Right kidney (tissue), 1 donor: ENCODE measurements at regions not wholly inside any gene's neighbourhood (a gene's known extent, or its start where the extent isn't known, plus 50 kb on each side); places are given as distances from the start of the nearest gene placed in this dataset.
"Not testable (repeated sequence)": the region's sequence is repeated elsewhere in the genome, so short reads cannot be mapped to it uniquely, and the experiment has no call there.

Source experiments
- DNase-seq: peaks from one replicate; pipeline ENCODE4 v3.0.0-alpha.2; 2016

DNA sequence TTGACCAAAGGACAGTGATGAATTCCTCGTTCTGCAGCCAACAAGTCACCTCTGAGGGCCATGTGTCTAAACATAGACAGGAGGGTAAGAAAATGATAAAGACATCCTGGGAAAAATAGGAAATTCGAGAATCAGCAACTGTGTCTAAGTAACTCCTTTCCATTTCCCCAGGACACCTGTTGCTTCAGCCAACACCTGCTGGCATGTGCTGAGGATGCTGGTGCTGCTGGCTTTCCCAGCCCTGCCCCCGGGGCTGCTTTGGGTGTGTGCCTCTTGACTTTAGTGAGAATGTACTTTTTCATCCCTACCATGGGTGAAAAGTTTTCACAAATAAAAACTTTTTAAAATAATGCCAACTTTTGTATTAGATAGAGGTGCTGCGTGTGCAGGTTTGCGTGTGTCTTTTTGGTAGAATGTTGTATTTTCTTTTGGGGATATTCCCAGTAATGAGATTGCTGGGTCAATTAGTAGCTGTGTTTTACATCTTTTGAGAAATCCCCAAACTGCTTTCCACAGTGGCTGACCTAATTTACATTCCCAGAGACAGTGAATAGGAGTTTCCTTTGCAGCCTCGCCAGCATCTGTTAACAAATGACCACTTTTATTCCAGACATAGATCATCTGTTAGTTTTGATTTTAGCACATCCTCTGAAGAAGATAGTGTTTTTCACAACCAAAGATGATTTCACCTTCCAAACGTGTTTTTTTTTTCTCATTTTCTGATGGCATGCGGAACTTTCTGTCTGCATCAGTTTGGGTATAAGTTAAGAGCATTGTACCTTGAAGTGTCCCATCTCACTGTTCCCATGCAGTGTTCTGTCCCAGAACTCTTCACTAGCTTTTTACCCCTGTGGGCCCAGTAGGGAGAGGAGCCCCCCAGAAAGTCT is 104.2 kb upstream of the ACBD5 start:
- no peak for DNase-seq

DNA sequence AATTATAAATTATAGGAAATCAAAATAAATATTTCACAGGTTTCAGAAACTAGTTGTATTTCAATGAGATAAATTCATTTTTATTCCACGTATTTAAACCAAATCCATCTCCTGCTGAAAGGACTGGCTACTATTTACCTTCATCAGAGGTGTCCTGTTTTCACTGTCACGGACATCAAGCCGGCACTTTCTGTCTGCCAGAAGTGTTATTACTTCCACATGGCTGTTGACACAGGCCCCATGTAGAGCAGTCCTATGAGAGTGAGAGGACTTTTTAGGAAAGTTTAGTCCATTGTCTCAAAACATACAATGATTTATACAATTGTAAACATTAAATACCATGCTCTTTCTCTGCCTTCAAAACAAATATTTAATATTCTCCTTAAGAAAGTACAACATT is 100.4 kb upstream of the ACBD5 start:
- DNase-seq = no peak

DNA sequence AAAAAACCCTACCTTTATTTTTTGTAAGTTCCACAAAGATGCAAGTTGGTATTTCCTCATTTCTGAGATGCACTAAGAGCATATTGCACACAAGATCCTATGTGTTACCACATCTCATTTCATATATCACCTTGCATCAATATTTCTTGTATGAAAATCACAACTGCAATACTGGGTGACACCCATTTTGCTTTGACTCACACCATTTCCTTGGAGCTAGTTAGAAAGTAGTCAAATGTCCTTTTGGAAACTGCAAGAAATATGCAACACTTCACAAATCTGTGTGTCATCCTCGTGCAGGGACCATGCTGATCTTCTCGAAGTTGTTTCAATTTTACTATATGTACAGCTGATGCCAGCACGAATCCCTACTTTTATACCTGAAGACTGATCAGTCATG is 94.6 kb upstream of the ACBD5 start:
- DNase-seq = not testable (repeated sequence)

DNA sequence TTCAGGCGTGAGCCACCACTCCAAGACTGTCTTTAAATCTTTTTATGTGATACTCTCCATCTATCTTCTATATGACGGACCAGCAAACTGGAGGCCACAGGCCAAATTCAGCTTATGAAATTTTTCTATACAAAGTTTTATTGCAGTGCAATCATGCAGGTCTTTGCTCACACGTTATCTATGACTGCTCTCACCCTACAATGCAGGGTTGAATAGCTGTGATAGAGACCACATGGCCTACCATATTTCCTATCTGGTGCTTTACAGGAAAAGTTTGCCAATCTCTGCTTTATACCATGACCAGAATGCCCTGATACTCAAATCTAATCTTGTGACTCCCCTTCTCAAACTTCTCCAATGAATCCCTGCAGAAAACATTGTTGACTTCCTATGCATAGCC is 89.5 kb upstream of the ACBD5 start:
- no peak for DNase-seq

DNA sequence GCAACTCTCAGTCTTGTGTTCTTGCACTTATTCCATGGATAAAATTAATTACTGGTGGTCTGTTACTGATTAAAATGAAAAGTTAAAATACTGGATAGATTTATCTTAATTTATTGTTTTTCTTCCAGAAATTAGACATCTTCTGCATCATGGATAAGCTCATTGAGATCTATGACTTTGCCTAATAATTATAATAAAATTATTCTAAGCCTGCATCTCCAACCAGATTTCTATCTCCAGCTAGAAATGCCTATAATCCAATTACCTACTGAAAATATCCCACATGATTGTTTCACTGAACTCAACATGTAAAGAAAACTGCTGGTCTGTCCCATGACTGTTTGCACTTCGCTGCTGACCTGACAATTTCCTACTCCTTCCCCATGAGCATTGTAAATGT is 88.3 kb upstream of the ACBD5 start:
- DNase-seq = no peak

DNA sequence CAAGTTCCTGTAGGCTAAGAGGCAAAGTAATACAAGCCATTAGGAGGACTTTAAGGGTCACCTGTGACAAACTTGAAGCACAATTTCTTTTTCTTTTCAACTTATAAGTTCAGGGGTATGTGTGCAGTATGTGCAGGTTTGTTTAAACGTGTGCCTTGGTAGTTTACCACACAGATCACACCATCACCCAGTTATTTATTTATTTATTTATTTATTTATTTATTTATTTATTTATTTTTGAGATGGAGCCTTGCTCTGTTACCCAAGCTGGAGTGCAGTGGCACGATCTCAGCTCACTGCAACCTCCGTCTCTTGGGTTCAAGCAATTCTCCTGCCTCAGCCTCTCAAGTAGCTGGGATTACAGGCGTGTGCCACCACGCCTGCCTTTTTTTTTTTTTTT is 86.2 kb upstream of the ACBD5 start:
- DNase-seq = not testable (repeated sequence)

DNA sequence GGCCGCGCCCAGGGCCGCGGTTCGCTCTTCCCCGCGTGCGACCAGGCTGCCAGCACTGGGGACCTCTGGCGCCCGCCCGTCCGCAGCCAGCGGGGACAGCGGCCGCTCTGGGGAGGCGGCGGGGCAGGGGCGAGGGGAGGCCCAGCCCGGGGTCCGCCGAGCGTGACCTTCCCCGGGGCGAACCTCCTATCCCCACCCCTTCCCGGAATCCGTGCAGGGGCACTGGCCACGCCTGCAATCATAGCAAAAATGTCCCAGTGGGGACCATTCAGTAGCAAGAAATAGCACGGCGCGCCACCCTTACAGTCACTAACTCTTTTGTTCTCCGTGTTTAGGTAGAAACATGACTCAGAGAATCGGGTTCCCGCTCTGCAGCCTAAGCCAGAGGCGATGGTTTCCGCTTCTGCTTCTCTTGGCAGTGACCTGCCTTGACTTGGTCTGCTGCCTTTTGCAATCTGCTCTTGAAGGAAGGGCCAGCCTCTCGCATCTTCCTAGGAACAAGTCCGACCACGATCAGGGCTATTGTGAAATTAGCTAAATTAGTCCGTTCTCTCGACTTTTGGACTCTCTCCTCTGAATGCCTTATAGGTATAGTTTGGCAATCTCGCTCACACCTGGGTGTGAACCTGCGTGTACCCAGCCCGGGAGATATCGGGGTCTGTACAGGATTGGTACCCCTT is 79.3 kb upstream of the ACBD5 start:
- DNase-seq = peak; percentile 65

DNA sequence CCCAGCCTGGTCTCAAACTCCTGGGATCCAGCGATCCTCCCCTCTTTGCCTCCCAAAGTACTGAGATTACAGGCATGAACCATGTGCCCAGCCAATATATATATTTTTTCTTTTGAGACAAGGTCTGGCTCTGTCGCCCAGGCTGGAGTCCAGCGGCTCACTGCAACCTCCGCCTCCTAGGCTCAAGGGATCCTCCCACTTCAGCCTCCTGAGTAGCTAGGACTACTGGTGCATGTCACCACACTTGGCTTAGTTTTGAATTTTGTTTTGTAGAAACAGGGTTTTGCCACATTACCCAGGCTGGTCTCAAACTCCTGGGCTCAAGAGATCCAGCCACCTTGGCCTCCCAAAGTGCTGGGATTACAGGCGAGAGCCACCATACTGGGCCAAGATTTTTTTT is 78.5 kb upstream of the ACBD5 start:
- DNase-seq = not testable (repeated sequence)

DNA sequence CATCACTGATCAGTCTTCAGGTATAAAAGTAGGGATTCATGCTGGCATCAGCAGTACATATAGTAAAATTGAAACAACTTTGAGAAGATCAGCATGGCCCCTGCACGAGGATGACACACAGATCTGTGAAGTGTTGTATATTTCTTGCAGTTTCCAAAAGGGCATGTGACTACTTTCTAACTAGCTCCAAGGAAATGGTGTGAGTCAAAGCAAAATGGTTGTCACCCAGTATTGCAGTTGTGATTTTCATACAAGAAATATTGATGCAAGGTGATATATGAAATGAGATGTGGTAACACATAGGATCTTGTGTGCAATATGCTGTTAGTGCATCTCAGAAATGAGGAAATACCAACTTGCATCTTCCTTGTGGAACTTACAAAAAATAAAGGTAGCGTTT is 74.5 kb upstream of the ACBD5 start:
- not testable (repeated sequence) for DNase-seq

DNA sequence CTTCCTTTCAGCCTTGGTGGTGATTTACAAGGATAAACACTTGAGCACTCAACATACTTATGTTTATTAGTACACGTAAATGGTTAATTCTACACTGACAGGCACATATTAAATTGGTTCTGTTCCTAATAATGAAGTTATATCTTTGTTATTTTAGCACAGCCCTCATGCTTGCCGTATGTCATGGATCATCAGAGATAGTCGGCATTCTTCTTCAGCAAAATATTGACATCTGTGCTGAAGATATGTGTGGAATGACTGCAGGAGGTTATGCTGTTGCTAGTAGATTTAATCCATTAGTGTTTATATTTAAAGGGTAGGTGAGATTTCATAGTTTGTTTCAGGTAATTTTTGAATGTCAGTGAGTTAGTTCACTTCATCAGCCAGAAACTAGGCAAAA is 73.0 kb upstream of the ACBD5 start:
- DNase-seq = not testable (repeated sequence)

DNA sequence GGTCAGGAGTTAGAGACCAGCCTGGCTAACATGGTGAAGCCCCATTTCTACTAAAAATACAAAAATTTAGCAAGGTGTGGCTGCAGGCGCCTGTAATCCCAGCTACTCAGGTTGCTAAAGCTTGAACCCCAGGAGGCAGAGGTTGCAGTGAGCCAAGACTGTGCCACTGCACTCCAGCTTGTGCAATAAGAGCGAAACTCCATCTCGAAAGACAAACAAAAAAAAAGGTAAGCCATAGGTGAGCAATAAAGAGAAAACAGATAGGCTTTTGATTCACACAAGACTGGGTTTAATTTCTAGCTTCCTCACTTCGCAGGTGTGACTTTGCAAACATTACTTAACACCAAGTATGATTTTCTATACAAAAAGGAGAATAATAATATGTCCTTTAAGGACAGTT is 72.3 kb upstream of the ACBD5 start:
- no peak for DNase-seq

DNA sequence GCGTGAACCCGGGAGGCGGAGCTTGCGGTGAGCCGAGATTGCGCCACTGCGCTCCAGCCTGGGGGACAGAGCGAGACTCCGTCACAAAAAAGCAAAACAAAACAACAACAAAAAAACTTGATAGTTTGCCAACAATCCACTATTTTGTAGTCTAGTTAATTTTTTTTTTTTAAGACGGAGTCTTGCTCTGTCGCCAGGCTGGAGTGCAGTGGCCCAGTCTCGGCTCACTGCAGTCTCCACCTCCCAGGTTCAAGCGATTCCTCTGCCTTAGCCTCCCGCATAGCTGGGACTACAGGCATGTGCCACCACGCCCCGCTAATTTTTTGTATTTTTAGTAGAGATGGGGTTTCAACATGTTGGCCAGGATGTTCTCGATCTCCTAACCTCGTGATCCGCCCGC is 71.2 kb upstream of the ACBD5 start:
- DNase-seq = not testable (repeated sequence)

DNA sequence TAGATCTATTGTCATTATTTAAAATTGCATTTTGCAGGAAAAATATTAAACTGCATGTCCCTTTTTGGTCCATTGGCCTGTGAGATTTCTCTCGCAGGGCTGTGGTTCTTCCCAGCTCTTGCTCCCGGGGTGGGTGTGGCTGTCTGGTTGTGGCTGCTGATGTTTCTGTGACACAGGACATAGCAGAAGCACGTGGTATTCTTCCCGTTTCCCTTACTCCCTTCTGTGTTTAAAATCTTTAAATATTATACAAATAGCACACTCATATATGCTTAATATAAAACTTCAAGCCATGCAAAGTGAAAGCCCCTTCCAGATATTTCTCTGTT is 57.9 kb upstream of the ACBD5 start:
- DNase-seq = not testable (repeated sequence)

DNA sequence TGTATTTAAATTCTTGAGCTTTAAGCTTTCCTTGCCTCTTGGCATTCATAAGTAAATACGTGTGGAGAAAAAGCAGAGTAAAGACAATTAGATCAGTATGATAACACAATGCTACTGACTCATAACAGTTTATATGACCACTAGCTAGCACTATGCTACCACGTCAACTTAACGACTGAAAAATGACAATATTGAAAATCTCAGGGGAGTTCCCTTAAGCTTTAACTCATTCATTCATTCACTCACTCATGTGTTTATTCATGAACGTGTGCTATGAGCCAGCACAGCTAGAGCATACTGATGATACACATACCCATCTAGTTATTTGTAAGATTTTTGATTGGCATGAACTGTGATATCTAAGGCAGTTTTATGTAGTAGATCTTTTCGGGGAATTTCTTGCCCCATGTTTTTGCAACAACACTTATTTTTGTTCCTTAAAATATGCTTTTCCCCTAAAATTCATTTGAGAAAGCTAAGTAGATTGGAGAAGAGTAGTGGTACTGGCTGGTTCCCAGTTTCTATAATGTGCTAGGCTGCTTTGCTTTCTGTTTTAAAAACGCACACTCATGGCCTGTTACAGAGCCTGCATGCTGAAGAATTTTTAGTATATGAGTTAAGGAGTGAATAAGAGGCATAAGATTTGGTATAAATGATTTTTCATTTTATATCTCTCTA is 57.4 kb upstream of the ACBD5 start:
- DNase-seq = no peak

DNA sequence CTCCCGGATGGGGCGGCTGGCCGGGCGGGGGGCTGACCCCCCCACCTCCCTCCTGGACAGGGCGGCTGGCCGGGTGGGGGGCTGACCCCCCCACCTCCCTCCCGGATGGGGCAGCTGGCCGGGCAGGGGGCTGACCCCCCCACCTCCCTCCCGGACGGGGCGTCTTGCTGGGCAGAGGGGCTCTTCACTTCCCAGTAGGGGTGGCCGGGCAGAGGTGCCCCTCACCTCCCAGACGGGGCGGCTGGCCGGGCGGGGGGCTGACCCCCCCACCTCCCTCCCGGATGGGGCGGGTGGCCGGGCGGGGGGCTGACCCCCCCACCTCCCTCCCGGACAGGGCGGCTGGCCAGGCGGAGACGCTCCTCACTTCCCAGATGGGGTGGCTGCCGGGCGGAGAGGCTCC is 55.7 kb upstream of the ACBD5 start:
- not testable (repeated sequence) for DNase-seq

DNA sequence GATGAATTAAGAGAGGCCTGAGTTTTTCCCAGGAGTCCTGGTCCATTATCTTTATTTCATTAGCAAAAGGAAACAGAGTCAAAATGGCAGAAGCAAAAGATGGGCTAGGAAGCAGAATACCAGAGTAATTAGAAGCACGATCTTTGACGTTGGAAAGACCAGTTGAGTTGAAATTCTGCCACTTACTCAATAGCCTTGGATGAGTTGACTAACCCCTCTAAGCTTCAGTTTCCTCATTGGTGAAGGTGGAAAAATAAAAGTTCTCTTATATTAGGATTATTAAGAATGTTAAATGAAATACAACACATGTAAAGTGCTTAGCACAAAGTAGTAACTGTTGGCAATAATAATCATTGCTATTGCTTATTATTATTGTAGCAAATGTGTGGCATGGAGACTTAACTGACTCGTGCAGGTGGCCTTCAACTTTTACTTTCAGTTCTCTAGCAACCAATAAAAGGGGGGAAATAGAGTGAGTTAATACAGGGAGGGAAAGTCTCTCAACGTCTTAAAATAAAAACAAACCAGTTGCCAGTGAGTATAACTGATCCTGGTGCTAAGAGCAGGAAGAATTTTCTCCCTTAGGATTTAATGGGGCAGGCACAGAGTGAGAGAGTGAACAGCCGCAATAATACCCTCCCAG is 50.8 kb upstream of the ACBD5 start:
- not testable (repeated sequence) for DNase-seq
